ENCODE measurements at regions not wholly inside any gene's neighbourhood (a gene's known extent, or its start where the extent isn't known, plus 50 kb on each side); places are given as distances from the start of the nearest gene placed in this dataset.
"Not testable (repeated sequence)": the region's sequence is repeated elsewhere in the genome, so short reads cannot be mapped to it uniquely, and the experiment has no call there.

DNA sequence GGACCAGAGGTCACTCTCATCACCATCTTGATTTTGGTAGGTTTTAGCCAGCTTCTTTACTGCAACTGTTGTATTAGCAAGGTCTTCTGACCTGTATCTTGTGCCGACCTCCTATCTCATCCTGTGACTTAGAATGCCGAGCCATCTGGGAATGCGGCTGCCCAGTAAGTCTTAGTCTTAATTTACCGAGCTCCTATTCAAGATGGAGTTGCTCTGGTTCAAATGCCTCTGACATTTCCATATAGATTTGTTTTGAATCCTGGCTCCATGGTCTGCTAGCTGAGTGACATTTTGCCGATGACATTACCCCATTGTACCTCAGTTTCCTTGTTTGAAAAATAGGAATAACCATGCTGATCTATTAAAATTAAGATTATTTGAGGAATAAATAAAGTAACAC lies 193.9 kb upstream of the HMCN1 start:
- peaks cover 12% of the 10 kb centered on the region for H3K9me3 ChIP-seq (ENCODE audit: control insufficient read depth, insufficient read depth, low read depth, low read length)
- H3K27ac ChIP-seq (ENCODE audit: low read depth, low read length) = no peak overlapping the region
- peaks cover 6% of the 10 kb centered on the region; the same call in 1 of the 2 replicates for H3K4me1 ChIP-seq (ENCODE audit: control insufficient read depth, insufficient read depth, low read length)
- H3K4me3 ChIP-seq (ENCODE audit: low read depth, low read length) = no peak overlapping the region
- no peak overlapping the region for H3K9ac ChIP-seq (ENCODE audit: low read length)
- H3K27me3 ChIP-seq (ENCODE audit: control insufficient read depth, insufficient read depth, low read length) = no peaks in the 10 kb centered on the region
- H3K36me3 ChIP-seq (ENCODE audit: control insufficient read depth, insufficient read depth, low read length) = no peaks in the 10 kb centered on the region

DNA sequence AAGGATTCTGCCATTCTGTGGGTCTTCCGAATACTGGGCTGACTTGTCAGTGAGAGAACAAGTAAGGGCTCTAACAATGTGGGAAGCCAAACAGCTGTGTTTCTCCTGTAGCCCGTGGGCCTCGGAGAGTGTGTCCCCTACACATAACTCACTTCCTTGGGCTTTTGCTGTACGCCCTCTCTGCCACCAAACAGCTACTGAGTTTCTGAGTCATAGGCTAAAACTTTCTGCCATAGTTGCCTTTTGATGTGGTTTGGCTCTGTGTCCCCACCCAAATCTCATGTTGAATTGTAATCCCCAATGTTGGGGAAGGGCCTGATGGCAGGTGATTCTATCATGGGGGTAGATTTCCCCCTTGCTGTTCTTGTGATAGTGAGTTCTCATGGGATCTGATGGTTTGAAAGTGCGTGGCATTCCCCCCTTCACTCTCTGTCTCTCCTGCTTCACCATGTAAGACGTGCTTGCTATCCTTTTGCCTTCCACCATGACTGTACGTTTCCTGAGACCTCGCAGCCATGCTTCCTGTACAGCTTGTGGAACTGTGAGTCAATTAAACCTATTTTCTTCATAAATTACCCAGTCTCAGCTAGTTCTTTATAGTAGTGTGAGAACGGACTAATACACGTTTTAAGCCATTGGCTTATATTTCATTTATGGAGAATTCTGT lies 194.8 kb upstream of the HMCN1 start:
- Histone ChIP-seq H3K9ac (ENCODE audit: low read length) (no peak overlapping the region), H3K4me1 (ENCODE audit: control insufficient read depth, insufficient read depth, low read length) (no peaks in the 10 kb centered on the region), H3K27me3 (ENCODE audit: control insufficient read depth, insufficient read depth, low read length) (no peaks in the 10 kb centered on the region), H3K9me3 (ENCODE audit: control insufficient read depth, insufficient read depth, low read depth, low read length) (peaks cover 12% of the 10 kb centered on the region), H3K4me3 (ENCODE audit: low read depth, low read length) (no peak overlapping the region), H3K27ac (ENCODE audit: low read depth, low read length) (no peak overlapping the region), H3K36me3 (ENCODE audit: control insufficient read depth, insufficient read depth, low read length) (no peaks in the 10 kb centered on the region)

DNA sequence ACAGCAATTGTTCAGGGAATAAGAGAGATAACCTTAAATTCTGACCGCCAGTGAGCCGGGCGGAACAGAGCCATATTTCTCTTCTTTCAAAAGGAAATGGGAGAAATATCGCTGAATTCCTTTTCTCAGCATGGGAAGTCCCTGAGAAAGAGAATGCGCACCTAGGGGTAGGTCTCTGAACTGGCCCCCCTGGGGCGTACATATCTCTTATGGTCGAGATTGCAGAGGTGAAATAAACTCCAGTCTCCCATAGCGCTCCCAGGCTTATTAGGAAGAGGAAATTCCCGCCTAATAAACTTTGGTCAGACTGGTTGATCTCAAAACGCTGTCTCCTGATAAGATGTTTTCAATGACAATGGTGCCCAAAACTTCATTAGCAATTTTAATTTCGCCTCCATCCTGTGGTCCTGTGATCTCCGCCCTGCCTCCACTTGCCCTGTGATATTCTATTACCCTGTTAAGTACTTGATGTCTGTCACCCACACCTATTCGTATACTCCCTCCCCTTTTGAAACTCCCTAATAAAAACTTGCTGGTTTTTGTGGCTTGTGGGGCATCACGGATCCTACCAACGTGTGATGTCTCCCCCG lies 195.8 kb upstream of the HMCN1 start:
- H3K9ac ChIP-seq (ENCODE audit: low read length); H3K4me1 ChIP-seq (ENCODE audit: control insufficient read depth, insufficient read depth, low read length); H3K27me3 ChIP-seq (ENCODE audit: control insufficient read depth, insufficient read depth, low read length); H3K27ac ChIP-seq (ENCODE audit: low read depth, low read length); H3K36me3 ChIP-seq (ENCODE audit: control insufficient read depth, insufficient read depth, low read length); H3K4me3 ChIP-seq (ENCODE audit: low read depth, low read length): not testable (repeated sequence)
- H3K9me3 ChIP-seq (ENCODE audit: control insufficient read depth, insufficient read depth, low read depth, low read length) = peaks cover 12% of the 10 kb centered on the region

DNA sequence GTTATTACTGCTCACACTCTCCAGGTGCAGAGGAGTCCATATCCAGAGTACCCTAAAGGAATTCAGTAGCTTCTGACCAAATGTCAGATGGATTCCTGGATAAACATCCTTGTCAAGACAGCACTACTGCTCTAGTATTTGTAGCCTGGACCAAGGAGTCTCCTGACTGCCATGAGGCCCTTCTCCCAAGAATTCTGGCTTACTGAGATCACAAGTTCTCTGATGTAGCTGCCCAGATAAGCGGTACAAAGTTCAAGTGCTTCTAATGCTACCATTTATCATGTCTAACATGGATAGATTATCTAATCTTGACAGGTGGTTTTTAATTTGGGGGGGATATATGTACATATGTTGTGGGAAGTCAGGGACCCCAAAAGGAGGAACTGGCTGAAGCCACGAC lies 196.6 kb upstream of the HMCN1 start:
- no peak overlapping the region for H3K9ac ChIP-seq (ENCODE audit: low read length)
- H3K27ac ChIP-seq (ENCODE audit: low read depth, low read length) = peak overlapping the region; percentile 5; the same call in 1 of the 2 replicates
- H3K27me3 ChIP-seq (ENCODE audit: control insufficient read depth, insufficient read depth, low read length) = no peaks in the 10 kb centered on the region
- no peaks in the 10 kb centered on the region for H3K4me1 ChIP-seq (ENCODE audit: control insufficient read depth, insufficient read depth, low read length)
- no peak overlapping the region for H3K4me3 ChIP-seq (ENCODE audit: low read depth, low read length)
- H3K9me3 ChIP-seq (ENCODE audit: control insufficient read depth, insufficient read depth, low read depth, low read length) = peaks cover 12% of the 10 kb centered on the region
- no peaks in the 10 kb centered on the region for H3K36me3 ChIP-seq (ENCODE audit: control insufficient read depth, insufficient read depth, low read length)

DNA sequence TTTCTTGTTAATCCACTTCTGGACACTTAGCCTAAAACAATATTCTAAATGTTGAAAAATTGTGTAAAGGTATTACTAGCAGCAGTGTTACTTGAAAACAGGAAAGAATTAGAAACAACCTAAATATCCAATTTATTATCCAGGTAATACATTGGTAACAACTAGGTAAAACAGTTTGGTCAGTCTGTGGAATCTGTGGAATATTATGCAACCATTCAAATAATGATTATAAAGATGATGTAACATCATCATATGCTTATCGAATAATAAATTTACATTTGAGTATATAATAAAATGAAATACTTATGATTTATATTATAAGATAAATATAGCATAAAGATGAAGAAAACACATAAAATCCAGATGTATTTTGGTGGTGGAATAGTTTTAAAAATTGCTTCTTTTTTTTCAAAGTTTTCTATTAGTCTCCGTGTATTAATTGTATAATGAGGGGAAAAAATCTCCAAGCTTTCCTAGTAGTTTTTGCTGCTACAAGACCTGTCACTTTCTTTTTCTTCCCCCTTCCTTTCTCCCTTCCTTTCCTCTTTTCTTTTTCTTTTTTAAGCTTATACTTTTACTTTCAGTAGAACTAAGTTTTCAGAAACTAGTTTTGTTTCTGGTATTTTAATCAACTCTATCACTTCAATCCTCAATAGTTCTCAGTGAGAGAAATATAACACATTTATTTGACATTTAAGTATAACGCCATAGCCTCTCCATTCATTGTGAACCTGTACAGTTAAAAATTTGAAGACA lies 197.8 kb upstream of the HMCN1 start:
- Histone ChIP-seq H3K4me3 (ENCODE audit: low read depth, low read length) (no peak overlapping the region), H3K27ac (ENCODE audit: low read depth, low read length) (no peak overlapping the region; the same call in 1 of the 2 replicates), H3K9me3 (ENCODE audit: control insufficient read depth, insufficient read depth, low read depth, low read length) (peaks cover 12% of the 10 kb centered on the region), H3K36me3 (ENCODE audit: control insufficient read depth, insufficient read depth, low read length) (no peaks in the 10 kb centered on the region), H3K9ac (ENCODE audit: low read length) (no peak overlapping the region), H3K4me1 (ENCODE audit: control insufficient read depth, insufficient read depth, low read length) (peaks cover 6% of the 10 kb centered on the region; the same call in 1 of the 2 replicates), H3K27me3 (ENCODE audit: control insufficient read depth, insufficient read depth, low read length) (no peaks in the 10 kb centered on the region)

DNA sequence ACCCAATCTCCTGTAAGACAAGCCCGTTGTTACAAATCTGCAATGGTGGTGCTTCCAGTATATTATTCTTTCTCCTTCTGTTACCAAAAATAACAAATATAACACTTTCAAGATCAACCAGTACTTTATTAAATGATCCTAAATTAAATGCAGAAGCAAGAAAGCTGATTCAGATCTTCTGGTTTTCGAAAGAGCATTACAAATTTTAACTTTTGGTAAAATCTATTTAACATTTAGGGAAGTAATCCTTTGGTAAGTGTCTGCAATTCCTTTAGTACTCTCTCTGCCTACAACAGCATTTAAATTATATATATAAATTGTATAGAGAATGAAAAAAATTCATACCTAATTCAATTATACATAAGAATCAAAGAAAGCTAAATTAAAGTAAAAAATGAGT lies 198.6 kb upstream of the HMCN1 start:
- Histone ChIP-seq H3K9me3 (ENCODE audit: control insufficient read depth, insufficient read depth, low read depth, low read length) (peaks cover 12% of the 10 kb centered on the region), H3K27ac (ENCODE audit: low read depth, low read length) (no peak overlapping the region), H3K9ac (ENCODE audit: low read length) (no peak overlapping the region), H3K4me3 (ENCODE audit: low read depth, low read length) (no peak overlapping the region), H3K4me1 (ENCODE audit: control insufficient read depth, insufficient read depth, low read length) (peaks cover 6% of the 10 kb centered on the region; the same call in 1 of the 2 replicates), H3K27me3 (ENCODE audit: control insufficient read depth, insufficient read depth, low read length) (no peaks in the 10 kb centered on the region), H3K36me3 (ENCODE audit: control insufficient read depth, insufficient read depth, low read length) (no peaks in the 10 kb centered on the region)

DNA sequence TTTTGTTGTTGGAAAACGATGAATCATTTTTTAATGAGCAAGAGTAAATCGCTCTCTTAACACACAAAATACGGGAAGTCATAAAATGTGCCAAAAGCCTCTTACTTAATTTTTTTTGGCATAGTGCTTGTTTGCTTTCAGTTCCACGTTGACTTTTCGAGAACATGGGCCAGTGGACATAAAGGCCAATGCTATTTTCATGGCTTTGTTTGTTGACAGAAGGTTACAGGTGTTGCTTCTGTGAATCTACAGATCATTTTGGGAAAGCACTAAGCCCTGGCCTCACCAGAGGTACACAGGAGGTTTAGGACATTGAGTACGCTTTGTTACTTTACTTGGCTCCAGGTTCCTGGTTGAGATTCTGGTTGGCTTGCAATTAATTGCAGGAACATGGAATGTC lies 199.4 kb upstream of the HMCN1 start:
- H3K27me3 ChIP-seq (ENCODE audit: control insufficient read depth, insufficient read depth, low read length) = no peaks in the 10 kb centered on the region
- H3K4me3 ChIP-seq (ENCODE audit: low read depth, low read length) = no peak overlapping the region
- peaks cover 11% of the 10 kb centered on the region for H3K9me3 ChIP-seq (ENCODE audit: control insufficient read depth, insufficient read depth, low read depth, low read length)
- H3K4me1 ChIP-seq (ENCODE audit: control insufficient read depth, insufficient read depth, low read length) = peaks cover 6% of the 10 kb centered on the region; the same call in 1 of the 2 replicates
- H3K36me3 ChIP-seq (ENCODE audit: control insufficient read depth, insufficient read depth, low read length) = no peaks in the 10 kb centered on the region
- H3K27ac ChIP-seq (ENCODE audit: low read depth, low read length) = no peak overlapping the region
- H3K9ac ChIP-seq (ENCODE audit: low read length) = no peak overlapping the region

DNA sequence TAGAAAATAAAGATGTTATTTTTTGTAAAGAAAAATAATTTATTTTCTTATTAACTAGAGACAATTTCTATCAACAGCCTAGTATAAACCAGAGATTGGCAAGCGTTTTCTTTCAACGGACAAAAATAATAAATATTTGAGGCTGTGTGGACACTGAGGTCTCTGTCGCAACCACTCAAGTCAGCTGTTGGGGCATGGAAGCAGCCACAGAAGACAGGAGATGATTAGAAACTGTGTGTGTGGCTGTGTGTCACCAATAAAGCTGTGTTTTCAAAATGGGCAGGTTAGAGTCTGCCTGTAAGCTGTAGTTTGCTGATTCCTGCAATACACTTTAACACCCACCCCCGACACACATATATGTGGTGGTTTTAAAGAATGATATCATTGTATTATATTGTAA lies 200.6 kb upstream of the HMCN1 start:
- Histone ChIP-seq H3K27ac (ENCODE audit: low read depth, low read length) (no peak overlapping the region), H3K27me3 (ENCODE audit: control insufficient read depth, insufficient read depth, low read length) (no peaks in the 10 kb centered on the region), H3K4me3 (ENCODE audit: low read depth, low read length) (no peak overlapping the region), H3K9ac (ENCODE audit: low read length) (no peak overlapping the region), H3K36me3 (ENCODE audit: control insufficient read depth, insufficient read depth, low read length) (no peaks in the 10 kb centered on the region), H3K9me3 (ENCODE audit: control insufficient read depth, insufficient read depth, low read depth, low read length) (peaks cover 3% of the 10 kb centered on the region; the same call in 1 of the 2 replicates), H3K4me1 (ENCODE audit: control insufficient read depth, insufficient read depth, low read length) (peaks cover 6% of the 10 kb centered on the region; the same call in 1 of the 2 replicates)

DNA sequence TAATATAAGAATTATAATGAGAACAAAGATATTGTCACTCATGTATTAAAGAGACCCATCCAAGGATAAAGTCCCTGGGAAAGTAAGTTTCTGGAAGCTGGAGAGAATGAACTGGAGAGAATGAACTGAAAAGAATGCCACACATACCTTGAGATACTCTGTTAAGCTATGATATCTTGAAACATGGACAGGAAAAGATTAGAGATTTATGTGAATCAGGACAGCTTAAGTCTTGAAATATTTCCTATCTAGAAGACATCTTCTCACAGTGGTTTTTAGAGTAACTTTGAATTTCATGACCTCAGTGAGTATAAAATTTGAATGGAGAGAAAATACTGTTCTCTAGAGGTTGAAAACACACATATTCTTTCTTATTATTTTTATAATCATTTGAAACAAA lies 201.3 kb upstream of the HMCN1 start:
- Histone ChIP-seq H3K9ac (ENCODE audit: low read length) (no peak overlapping the region), H3K4me1 (ENCODE audit: control insufficient read depth, insufficient read depth, low read length) (peaks cover 6% of the 10 kb centered on the region; the same call in 1 of the 2 replicates), H3K4me3 (ENCODE audit: low read depth, low read length) (no peak overlapping the region), H3K27me3 (ENCODE audit: control insufficient read depth, insufficient read depth, low read length) (no peaks in the 10 kb centered on the region), H3K36me3 (ENCODE audit: control insufficient read depth, insufficient read depth, low read length) (no peaks in the 10 kb centered on the region), H3K9me3 (ENCODE audit: control insufficient read depth, insufficient read depth, low read depth, low read length) (peaks cover 3% of the 10 kb centered on the region; the same call in 1 of the 2 replicates), H3K27ac (ENCODE audit: low read depth, low read length) (no peak overlapping the region)

DNA sequence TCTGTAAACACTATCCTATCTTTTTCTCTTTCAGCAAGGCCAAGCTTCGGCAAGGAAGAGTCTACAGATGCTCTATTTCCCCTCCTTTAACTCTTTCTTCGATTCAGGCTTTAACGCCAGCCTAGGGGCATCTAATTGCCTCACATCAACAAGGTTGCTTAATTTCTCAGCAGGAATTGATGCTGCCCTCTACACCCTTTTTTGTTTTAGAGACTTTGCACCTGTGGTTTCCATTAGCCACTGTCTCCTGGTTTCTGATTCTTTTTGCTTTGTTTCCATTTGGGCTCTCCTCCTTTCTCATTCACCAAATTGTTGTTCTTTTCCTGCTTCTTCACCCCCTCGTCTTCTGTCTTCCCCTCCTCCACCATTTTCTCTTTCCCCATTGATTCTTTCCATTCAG lies 202.4 kb upstream of the HMCN1 start:
- Histone ChIP-seq H3K4me3 (ENCODE audit: low read depth, low read length) (no peak overlapping the region), H3K9ac (ENCODE audit: low read length) (no peak overlapping the region), H3K27ac (ENCODE audit: low read depth, low read length) (no peak overlapping the region), H3K9me3 (ENCODE audit: control insufficient read depth, insufficient read depth, low read depth, low read length) (no peaks in the 10 kb centered on the region; the same call in 1 of the 2 replicates), H3K4me1 (ENCODE audit: control insufficient read depth, insufficient read depth, low read length) (peaks cover 6% of the 10 kb centered on the region; the same call in 1 of the 2 replicates), H3K36me3 (ENCODE audit: control insufficient read depth, insufficient read depth, low read length) (no peaks in the 10 kb centered on the region), H3K27me3 (ENCODE audit: control insufficient read depth, insufficient read depth, low read length) (no peaks in the 10 kb centered on the region)

DNA sequence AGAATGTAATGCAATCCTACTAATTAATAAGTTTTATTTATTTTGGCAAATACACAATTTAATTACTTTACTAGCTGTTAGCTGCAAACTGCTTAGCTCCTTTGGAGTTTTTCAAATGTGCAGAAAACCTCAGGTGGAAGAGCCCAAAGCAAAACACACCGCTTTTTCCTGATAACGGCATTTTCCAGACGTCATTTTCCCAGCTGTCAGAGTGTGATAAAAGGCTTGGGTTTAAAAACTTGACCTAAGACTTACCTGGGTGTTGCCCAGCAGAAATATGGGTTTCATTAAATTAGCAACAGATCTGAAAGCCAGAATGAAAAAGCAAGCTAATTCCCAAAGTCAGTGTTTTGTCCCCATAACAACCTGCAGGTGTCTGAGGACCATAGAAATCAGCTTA lies 204.0 kb upstream of the HMCN1 start:
- Histone ChIP-seq H3K4me1 (ENCODE audit: control insufficient read depth, insufficient read depth, low read length) (peaks cover 6% of the 10 kb centered on the region; the same call in 1 of the 2 replicates), H3K27ac (ENCODE audit: low read depth, low read length) (no peak overlapping the region), H3K9me3 (ENCODE audit: control insufficient read depth, insufficient read depth, low read depth, low read length) (peaks cover 2% of the 10 kb centered on the region)

More for the DNA sequence above, 204.0 kb upstream of the HMCN1 start:
- Histone ChIP-seq H3K36me3 (ENCODE audit: control insufficient read depth, insufficient read depth, low read length) (no peaks in the 10 kb centered on the region), H3K9ac (ENCODE audit: low read length) (no peak overlapping the region), H3K4me3 (ENCODE audit: low read depth, low read length) (no peak overlapping the region), H3K27me3 (ENCODE audit: control insufficient read depth, insufficient read depth, low read length) (no peaks in the 10 kb centered on the region)
